ENCODE measurements at regions not wholly inside any gene's neighbourhood (a gene's known extent, or its start where the extent isn't known, plus 50 kb on each side); places are given as distances from the start of the nearest gene placed in this dataset.
A peak's percentile ranks its signal among the peaks of the same experiment; 100 is the strongest.
"Not testable (repeated sequence)": the region's sequence is repeated elsewhere in the genome, so short reads cannot be mapped to it uniquely, and the experiment has no call there.

DNA sequence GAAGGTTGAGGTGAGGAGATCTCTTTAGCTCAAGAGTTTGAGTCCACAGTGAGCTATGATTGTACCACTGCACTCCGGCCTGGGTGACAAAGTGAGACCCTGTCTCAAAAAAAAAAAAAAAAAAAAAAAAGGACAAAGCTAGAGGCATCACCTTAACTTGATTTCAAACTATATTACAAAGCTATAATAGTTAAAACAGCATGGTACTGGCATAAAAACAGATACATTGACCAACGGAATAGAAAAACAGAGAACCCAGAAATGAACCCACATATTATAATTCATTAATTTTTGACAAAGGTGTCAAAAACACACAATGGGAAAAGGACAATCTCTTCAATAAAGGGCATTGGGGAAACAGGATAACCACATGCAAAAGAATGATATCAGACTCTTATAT lies 50.8 kb upstream of the MBOAT1 start:
- DNase-seq, result no peak

DNA sequence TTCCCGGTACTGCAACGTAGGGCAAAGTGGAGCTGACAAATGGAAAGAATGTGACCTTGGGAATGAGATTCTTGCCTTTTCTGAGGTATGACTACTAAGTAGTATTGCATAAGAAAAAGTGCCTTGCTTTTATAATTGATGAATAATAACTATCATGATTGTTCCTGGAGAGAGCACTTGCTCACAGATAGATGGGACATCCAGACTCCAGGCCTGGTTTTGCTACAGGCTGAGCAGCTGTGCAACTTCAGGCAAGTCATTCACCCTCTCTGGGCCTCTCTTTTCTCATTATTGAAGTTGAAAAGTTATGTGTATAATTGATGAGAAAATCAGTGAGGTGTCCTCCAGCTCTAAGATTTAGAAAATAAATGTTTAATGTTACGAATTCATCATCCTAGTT lies 53.6 kb upstream of the MBOAT1 start:
- DNase-seq, result no peak

DNA sequence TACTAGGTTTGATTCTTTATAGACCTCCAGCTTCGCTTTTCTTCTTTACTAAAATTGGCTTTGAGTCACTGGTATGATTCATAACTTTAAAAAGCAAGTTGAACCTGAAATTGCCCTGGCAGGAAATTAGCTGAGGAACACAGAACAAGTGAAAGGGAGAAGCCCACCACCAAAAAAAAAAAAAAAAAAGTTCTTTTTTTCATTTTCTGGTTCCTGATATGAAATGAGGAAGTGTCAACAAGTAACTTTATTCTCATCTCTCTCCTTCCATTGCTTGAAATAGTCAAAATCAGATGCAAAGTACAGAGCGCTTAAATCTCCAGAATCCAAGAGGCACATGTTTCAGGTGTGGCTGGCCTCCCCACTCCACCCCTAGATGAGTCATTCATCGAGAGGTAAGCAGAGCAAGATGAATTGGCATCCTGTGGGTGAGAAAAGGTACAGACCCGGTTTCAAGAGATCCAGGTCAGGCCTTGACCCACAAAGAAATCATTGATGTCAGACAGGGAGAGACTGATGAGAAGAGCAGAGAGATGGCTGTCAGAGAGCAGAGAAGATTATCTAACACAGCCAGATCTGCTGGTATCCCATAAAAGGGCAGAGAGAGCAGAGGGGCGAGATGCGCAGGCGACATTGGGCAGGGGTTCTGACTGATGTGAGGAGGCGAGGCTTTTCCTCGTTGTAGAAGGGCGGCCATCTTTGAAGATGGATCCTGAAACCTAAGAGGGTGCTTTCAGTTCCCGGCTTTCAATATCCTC lies 54.8 kb upstream of the MBOAT1 start:
- DNase-seq, result no peak

- DNase-seq, result no peak
Measured at GRCh38 chr6:20269181-20269580, 56.9 kb upstream of the MBOAT1 start.

- no peak for DNase-seq
Measured at GRCh38 chr6:20271818-20272217, 59.5 kb upstream of the MBOAT1 start.

GRCh38 chr6:20274137-20274536 lies 61.9 kb upstream of the MBOAT1 start:
- no peak for DNase-seq

DNA sequence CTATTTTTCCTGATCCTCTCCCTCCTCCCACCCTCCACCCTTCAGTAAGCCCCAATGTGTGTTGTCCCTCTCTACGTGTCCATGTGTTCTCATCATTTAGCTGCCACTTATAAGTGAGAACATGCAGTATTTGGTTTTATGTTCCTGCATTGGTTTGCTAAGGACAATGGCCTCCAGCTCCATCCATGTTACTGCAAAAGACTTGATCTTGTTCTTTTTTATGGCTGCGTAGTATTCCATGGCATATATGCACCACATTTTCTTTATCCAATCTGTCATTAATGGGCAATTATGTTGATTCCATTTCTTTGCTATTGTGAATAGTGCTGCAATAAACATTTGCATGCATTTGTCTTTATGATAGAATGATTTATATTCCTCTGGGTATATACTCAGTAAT lies 63.6 kb upstream of the MBOAT1 start:
- not testable (repeated sequence) for DNase-seq

GRCh38 chr6:20277724-20278123 lies 65.5 kb upstream of the MBOAT1 start:
- not testable (repeated sequence) for DNase-seq

GRCh38 chr6:20279051-20279450 lies 66.8 kb upstream of the MBOAT1 start:
- no peak for DNase-seq

DNA sequence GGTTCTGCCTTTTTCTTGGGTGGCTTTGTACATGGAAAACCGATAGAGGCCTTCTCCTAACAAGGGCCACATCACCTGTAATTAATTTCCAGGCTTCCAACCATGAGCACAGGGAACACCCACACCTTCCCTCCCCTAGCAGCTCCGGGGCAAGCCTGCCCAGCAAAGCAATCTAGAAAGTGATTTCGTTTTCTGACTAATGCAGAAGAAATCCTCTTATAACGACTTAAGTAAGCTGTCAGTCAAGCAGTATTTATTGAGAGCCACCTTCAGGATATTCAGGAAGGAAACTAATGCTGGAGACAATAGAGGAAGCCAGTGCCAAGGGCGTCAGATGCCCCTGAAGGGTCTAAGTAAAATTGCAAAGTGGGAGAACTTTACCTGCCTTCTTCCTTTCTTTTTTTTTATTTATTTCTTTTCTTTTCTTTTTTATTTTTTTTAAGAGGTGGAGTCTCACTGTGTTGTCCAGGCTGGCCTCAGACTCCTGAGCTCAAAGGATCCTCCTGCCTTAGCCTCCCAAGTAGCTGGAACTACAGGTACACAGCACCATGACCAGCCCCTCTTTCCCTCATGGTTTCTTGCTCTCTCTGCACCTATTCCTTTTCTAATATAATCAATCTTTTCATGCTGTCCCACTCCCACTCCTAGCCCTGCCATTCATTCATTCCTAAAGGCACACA lies 67.5 kb upstream of the MBOAT1 start:
- DNase-seq, result no peak

- DNase-seq, result no peak
Measured at GRCh38 chr6:20280288-20280621, 68.0 kb upstream of the MBOAT1 start.

DNA sequence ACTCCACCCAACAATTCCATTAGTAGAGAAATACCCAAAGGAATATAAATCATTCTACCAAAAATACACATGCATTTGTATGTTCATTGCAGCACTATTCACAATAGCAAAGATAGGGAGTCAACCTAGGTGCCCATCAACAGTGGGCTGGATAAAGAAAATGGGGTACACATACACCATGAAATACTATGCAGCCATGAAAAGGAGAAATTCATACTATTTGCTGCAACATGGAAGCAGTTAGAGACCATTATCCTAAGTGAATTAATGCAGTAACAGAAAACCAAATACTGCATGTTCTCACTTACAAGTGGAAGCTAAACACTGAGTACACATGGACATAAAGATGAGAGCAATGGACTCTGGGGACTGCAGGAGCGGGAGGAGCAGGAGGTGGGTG lies 72.4 kb upstream of the MBOAT1 start:
- DNase-seq, result no peak

DNA sequence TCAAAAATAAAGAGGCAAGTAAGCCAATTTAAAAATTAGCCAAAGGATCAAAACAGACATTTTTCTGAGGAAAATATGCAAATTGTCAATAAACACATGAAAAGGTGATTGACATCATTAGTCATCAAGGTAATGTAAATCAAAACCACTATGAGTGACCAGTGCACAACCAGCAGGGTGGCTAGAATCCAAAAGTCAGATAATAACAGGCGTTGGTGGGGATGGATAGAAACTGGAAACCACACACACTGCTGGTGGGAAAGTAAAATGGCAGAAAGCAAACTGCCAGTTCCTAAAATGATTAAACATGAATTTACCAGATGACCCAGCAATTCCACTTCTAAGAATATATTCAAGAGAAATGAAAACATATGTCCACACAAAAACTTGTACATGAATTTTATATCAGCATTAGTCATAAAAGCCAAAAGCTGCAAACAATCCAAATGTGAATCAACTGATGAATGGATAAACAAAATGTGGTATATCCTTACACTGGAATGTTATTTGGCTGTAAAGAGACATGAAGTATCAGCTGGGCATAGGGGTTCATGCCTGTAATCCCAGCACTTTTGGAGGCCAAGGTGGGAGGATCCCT lies 74.8 kb upstream of the MBOAT1 start:
- DNase-seq, result no peak

DNA sequence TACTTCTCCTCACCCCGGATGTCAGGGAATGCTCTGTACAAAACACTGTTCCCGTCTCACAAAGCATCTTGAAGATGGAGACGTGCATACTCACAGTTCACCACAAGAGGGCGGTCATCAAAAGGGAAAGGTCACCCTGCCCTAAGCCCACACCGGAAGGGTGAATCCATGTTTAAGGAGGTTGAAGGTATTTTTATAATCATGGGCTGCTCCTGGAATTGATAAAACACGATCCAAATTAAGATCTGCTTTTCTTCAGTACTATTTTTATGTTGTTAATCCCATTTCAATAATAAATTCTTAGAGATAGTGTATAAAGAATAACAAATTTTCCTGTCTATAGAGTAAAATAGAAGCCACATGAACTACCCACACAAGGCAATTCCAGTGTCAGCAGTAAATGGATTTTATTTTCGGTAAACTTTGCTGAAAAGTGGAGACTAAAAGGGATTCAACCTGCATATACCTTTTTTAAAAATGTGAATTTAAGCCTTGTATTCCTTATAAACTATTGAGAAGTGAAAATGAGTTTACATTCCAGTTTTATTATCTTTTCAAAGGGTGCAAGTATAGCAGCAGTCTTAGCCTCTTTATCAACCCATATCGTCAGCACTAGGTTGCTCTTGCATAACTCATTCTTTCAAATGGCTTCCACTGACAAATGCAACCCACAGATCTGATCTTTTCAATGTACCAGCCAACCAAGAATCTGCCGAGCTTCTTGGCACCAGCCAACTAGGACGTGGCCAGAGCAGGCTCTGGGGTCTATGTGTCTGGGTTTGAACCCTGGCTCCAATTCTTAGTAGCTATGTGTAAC lies 79.7 kb upstream of the MBOAT1 start:
- DNase-seq, result peak; percentile 30

DNA sequence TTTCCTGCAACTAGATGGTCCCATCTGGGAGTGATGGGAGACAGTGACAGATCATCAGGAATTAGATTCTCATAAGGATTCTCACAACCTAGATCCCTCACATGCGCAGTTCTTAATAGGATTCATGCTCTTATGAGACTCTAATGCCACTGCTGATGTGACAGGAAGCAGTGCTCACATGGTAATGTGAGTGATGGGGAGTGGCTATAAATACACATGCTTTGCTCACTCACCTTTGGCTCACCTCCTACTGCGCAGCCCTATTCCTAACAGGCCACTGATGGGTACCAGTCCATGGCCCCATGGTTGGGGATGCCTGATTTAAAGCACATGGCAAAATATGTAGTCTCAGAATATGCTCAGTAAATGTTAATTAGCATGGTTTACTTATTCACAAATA lies 80.6 kb upstream of the MBOAT1 start:
- DNase-seq, result no peak

DNA sequence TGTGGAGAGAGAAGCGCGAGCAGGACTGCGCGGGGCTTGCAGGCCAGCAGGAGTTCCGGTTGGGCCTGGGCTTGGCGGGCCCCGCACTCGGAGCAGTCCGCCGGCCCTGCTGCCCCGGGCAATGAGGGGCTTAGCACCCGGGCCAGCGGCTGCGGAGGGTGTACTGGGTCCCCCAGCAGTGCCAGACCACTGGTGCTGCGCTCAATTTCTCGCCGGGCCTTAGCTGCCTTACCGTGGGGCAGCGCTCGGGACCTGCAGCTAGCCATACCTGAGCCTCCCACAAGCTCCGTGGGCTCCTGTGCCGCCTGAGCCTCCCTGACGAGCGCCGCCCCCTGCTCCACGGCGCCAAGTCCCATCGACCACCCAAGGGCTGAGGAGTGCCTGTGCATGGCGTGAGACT lies 89.0 kb upstream of the MBOAT1 start:
- DNase-seq, result no peak

GRCh38 chr6:20302168-20302567 lies 89.9 kb upstream of the MBOAT1 start:
- no peak for DNase-seq

DNA sequence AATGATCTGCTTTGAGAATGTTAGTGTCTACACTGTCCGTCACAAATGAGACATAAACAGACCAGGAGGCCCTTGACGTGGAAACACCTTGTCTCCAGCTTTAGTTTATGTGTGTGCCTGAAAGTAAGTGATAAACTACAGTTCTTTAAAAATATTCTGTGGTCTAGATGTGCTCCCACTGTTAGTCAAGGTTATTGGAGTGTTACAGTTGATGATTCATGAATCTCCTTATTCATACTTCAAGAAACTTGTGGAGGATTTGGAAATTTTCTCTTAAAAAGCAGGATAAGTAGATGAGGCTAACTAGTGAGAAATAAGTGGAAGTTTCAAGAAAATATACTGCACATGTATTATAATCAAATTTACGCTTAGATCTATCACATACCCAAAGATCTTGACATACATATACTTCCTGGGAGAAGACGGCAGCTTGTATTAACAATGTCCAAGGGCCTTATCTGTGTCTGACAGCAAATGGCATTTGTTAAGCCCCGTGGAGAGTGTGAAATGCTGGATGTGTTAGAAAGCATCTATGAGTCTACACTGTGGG lies 90.5 kb upstream of the MBOAT1 start:
- no peak for DNase-seq

DNA sequence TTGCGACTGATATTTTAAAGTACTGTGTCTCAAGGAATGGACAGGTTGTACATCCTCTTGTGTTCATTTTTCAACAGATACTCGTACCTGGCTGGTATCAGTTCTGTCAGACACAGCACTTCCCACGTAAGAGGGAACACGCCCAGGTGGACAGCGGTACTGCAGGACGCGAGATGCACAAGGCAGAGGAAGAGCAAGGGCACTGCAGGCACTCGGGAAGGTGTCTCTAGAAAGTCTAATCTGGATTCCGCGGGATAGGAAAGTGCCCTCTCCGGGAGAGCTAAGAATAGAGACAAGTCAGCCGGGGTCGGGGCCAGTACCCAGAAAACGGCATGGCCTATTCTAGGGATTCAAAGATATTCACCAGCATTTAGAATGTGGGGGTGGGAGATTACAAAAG lies 94.2 kb upstream of the MBOAT1 start:
- DNase-seq, result no peak

DNA sequence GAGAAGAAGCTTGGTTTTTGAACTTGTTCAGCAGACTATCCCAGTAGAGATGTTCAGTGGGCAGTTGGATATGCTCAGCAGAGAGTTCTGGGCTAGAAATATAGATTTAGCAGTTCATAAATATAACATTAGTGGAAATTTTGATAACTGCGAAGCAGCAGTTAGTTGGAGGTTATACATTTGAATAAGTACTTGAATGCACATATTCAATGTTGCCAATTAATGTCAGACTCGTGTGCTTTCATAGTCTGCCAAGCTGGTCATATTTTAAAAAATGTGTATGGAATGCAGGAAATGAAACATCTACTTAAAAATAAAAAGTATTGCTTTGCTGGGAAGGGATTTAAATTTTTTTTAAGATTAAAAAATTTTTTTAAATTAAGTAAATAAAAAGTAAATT lies 92.5 kb upstream of the E2F3 start:
- no peak for DNase-seq

DNA sequence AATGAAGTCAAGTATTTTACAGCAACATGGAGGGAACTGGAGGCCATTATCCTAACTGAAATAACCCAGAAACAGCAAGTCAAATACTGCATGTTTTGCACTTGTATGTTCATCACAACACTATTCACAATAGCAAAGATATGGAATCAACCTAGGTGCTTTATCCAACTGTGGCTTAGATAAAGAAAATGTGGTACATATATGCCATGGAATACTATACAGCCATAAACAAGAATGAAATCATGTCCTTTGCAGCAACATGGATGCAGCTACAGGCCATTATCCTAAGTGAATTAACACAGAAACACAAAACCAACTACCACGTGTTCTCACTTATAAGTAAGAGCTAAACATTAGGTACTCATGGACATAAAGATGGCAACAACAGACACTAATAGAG lies 91.5 kb upstream of the E2F3 start:
- no peak for DNase-seq

GRCh38 chr6:20312606-20313005 lies 89.1 kb upstream of the E2F3 start:
- DNase-seq, result no peak

GRCh38 chr6:20313051-20313450 lies 88.6 kb upstream of the E2F3 start:
- no peak for DNase-seq
